ENCODE measurements at regions not wholly inside any gene's neighbourhood (a gene's known extent, or its start where the extent isn't known, plus 50 kb on each side); places are given as distances from the start of the nearest gene placed in this dataset.

- H3K27ac Mint-ChIP-seq (ENCODE audit: unreplicated experiment): no peak overlapping the region
- Histone ChIP-seq H3K4me1 (no peaks in the 10 kb centered on the region), H3K27me3 (replicated peaks; ENCODE audit: control insufficient read depth, insufficient read depth, low read length) (no peaks in the 10 kb centered on the region), H3K4me3 (ENCODE audit: low read depth, low read length) (no peak overlapping the region), H3K36me3 (ENCODE audit: control insufficient read depth, insufficient read depth, low read length) (no peaks in the 10 kb centered on the region), H3K9me3 (no peaks in the 10 kb centered on the region)
- no peak for DNase-seq
- ChIA-PET POLR2A (no interaction called here), CTCF (no interaction called here)
- H3K9me3 Mint-ChIP-seq (ENCODE audit: unreplicated experiment): no peaks in the 10 kb centered on the region
- no peaks in the 10 kb centered on the region for H3K36me3 Mint-ChIP-seq (ENCODE audit: insufficient read depth, unreplicated experiment)
- TF ChIP-seq CTCF (IDR thresholded peaks at IDR 0.05; ENCODE audit: insufficient read depth in 1 of 2, low read depth in 1 of 2, low read length in 1 of 2, severe bottlenecking in 1 of 2, unreplicated experiment in 1 of 2): no peak
- no peak overlapping the region for H3K4me3 Mint-ChIP-seq (ENCODE audit: unreplicated experiment)
- BruUV-seq (replicated peaks): no TSS peak
- intact Hi-C loops (cut with micrococcal nuclease; ENCODE audit: unreplicated experiment): no loop called here
- H3K27me3 Mint-ChIP-seq (ENCODE audit: insufficient read depth, unreplicated experiment): peaks cover 6% of the 10 kb centered on the region
- no peaks in the 10 kb centered on the region for H3K4me1 Mint-ChIP-seq (ENCODE audit: low read depth, unreplicated experiment)
These were observed 402.8 kb downstream of the MATN1 start for GRCh38 chr1:30320581-30320890.

- intact Hi-C loops (cut with micrococcal nuclease; ENCODE audit: unreplicated experiment): no loop called here
- Mint-ChIP-seq H3K9me3 (ENCODE audit: unreplicated experiment) (no peaks in the 10 kb centered on the region), H3K27ac (ENCODE audit: unreplicated experiment) (no peak overlapping the region), H3K4me3 (ENCODE audit: unreplicated experiment) (no peak overlapping the region), H3K27me3 (ENCODE audit: insufficient read depth, unreplicated experiment) (peaks cover 6% of the 10 kb centered on the region), H3K36me3 (ENCODE audit: insufficient read depth, unreplicated experiment) (no peaks in the 10 kb centered on the region), H3K4me1 (ENCODE audit: low read depth, unreplicated experiment) (no peaks in the 10 kb centered on the region)
- Histone ChIP-seq H3K9me3 (no peaks in the 10 kb centered on the region), H3K36me3 (ENCODE audit: control insufficient read depth, insufficient read depth, low read length) (no peaks in the 10 kb centered on the region), H3K4me3 (ENCODE audit: low read depth, low read length) (no peak overlapping the region), H3K4me1 (no peaks in the 10 kb centered on the region), H3K27me3 (replicated peaks; ENCODE audit: control insufficient read depth, insufficient read depth, low read length) (no peaks in the 10 kb centered on the region)
- ChIA-PET POLR2A (no interaction called here), CTCF (no interaction called here)
- BruUV-seq (replicated peaks): no TSS peak
- no peak for TF ChIP-seq CTCF (IDR thresholded peaks at IDR 0.05; ENCODE audit: insufficient read depth in 1 of 2, low read depth in 1 of 2, low read length in 1 of 2, severe bottlenecking in 1 of 2, unreplicated experiment in 1 of 2)
- no peak for DNase-seq
These were observed 403.4 kb downstream of the MATN1 start for GRCh38 chr1:30319765-30320580.

GRCh38 chr1:30318864-30319718 lies 404.3 kb downstream of the MATN1 start:
- H3K4me1 ChIP-seq: no peaks in the 10 kb centered on the region
- no peak for DNase-seq
- Mint-ChIP-seq H3K4me1 (ENCODE audit: low read depth, unreplicated experiment) (no peaks in the 10 kb centered on the region), H3K36me3 (ENCODE audit: insufficient read depth, unreplicated experiment) (no peaks in the 10 kb centered on the region), H3K27me3 (ENCODE audit: insufficient read depth, unreplicated experiment) (peaks cover 12% of the 10 kb centered on the region), H3K4me3 (ENCODE audit: unreplicated experiment) (no peak overlapping the region), H3K9me3 (ENCODE audit: unreplicated experiment) (no peaks in the 10 kb centered on the region), H3K27ac (ENCODE audit: unreplicated experiment) (no peak overlapping the region)
- H3K4me3 ChIP-seq (ENCODE audit: low read depth, low read length): no peak overlapping the region
- ChIA-PET CTCF (no interaction called here), POLR2A (no interaction called here)
- BruUV-seq (replicated peaks): no TSS peak
- H3K36me3 ChIP-seq (ENCODE audit: control insufficient read depth, insufficient read depth, low read length): no peaks in the 10 kb centered on the region
- intact Hi-C loops (cut with micrococcal nuclease; ENCODE audit: unreplicated experiment): no loop called here
- no peaks in the 10 kb centered on the region for H3K9me3 ChIP-seq
- no peaks in the 10 kb centered on the region for H3K27me3 ChIP-seq (replicated peaks; ENCODE audit: control insufficient read depth, insufficient read depth, low read length)
- TF ChIP-seq CTCF (IDR thresholded peaks at IDR 0.05; ENCODE audit: insufficient read depth in 1 of 2, low read depth in 1 of 2, low read length in 1 of 2, severe bottlenecking in 1 of 2, unreplicated experiment in 1 of 2): no peak
